LNCAP (cell line): ENCODE measurements at regions not wholly inside any gene's neighbourhood (a gene's known extent, or its start where the extent isn't known, plus 50 kb on each side); places are given as distances from the start of the nearest gene placed in this dataset.

Source experiments
- CTCF ChIP-seq: fragments of 450-650 bp; IDR thresholded peaks from 2 replicates; pipeline ENCODE4 v1.5.1; 2017; ENCODE audit warnings: mild to moderate bottlenecking

GRCh38 chr4:147123146-147123545, 177.5 kb upstream of the TTC29 start:
- TF ChIP-seq CTCF = no peak

GRCh38 chr4:147128787-147129186, 183.1 kb upstream of the TTC29 start:
- no peak for TF ChIP-seq CTCF

GRCh38 chr4:147129687-147130086, 184.0 kb upstream of the TTC29 start:
- no peak for TF ChIP-seq CTCF

- TF ChIP-seq CTCF = no peak
Measured at GRCh38 chr4:147134536-147135210, 189.0 kb upstream of the TTC29 start.

GRCh38 chr4:147136310-147136709, 190.6 kb upstream of the TTC29 start:
- TF ChIP-seq CTCF = no peak

- TF ChIP-seq CTCF = no peak
Measured at GRCh38 chr4:147136751-147137150, 191.1 kb upstream of the TTC29 start.

GRCh38 chr4:147137280-147137679, 191.6 kb upstream of the TTC29 start:
- no peak for TF ChIP-seq CTCF

- no peak for TF ChIP-seq CTCF
Measured at GRCh38 chr4:147138171-147138570, 192.5 kb upstream of the TTC29 start.
